Suprapubic skin (tissue), 4 donors: ENCODE measurements at regions not wholly inside any gene's neighbourhood (a gene's known extent, or its start where the extent isn't known, plus 50 kb on each side); places are given as distances from the start of the nearest gene placed in this dataset.

Experiments used
- CTCF ChIP-seq, 2 donors: fragments of 200-600 bp in 1 of 2; fragments of 450-650 bp in 1 of 2; sonication (generic) in 1 of 2; IDR thresholded peaks; one replicate each; pipeline ENCODE4 v1.5.1; 2016 to 2019; ENCODE audit warnings: antibody characterized with exemption in 2 of 2, mild to moderate bottlenecking in 1 of 2, moderate library complexity in 1 of 2
- EP300 ChIP-seq: sonication (generic); formaldehyde crosslinking; IDR thresholded peaks from one replicate; pipeline ENCODE4 v1.6.1; 2017; ENCODE audit warnings: antibody characterized with exemption
- POLR2A ChIP-seq, 2 donors: fragments of 450-650 bp; IDR thresholded peaks; one replicate each; pipeline ENCODE4 v1.6.1; 2017; ENCODE audit warnings: antibody characterized with exemption in 2 of 2, mild to moderate bottlenecking in 2 of 2, moderate library complexity in 2 of 2
- POLR2AphosphoS5 ChIP-seq, 3 donors: sonication (generic); formaldehyde crosslinking; IDR thresholded peaks; one replicate each; pipeline ENCODE4 v1.6.1; 2017; ENCODE audit warnings: antibody characterized with exemption in 3 of 3

DNA sequence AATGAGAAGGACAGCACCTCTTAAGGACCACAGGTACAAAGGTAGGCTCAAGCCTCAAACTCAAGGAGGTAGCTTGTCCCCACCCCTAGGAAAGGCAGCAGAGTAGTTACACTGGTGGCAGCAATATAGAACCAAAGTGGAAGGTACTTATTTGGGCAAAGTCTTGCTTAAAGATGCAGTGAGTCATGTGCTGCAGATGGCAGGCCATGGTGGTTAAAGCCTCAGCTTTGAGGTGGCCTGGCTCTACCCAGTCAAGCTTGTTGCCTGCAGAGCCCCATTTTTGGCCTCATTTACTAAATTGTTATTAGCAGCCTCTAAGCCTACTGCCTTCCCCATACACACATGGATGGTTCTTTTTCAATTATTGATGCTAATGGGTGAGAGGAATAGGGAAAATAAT lies 146.0 kb downstream of the ELOVL4 start:
- TF ChIP-seq CTCF (IDR thresholded peaks at IDR 0.05) (no peak), POLR2A (IDR thresholded peaks at IDR 0.05) (no peak), POLR2AphosphoS5 (IDR thresholded peaks at IDR 0.05) (no peak), EP300 (no peak)
